HCT116 (cell line): ENCODE measurements at regions not wholly inside any gene's neighbourhood (a gene's known extent, or its start where the extent isn't known, plus 50 kb on each side); places are given as distances from the start of the nearest gene placed in this dataset.

Experiments used
- ATAC-seq: fragments of 200-7000 bp; cut with Tn5 transposase; 2 replicates; pipeline ENCODE4 v1.9.1; 2020; ENCODE audit warnings: mild to moderate bottlenecking, moderate library complexity
- BruUV-seq: library from RNA; stranded (reverse); fragments of 400-500 nt; replicated peaks from 2 replicates; lab custom pipeline; 2021; lab: Mats Ljungman, UMichigan
- CTCF ChIA-PET: fragments of 300-600 bp; sonication (Branson Sonifier 250); formaldehyde crosslinking; loops from one replicate; lab custom pipeline; 2021; ENCODE audit warnings: antibody characterized with exemption; lab: Charles Lee
- POLR2A ChIA-PET: fragments of 300-600, 350-600 bp; sonication (Branson Sonifier 250); formaldehyde crosslinking; loops from one replicate; lab custom pipeline; 2021; ENCODE audit warnings: antibody characterized with exemption; lab: Charles Lee
- RAD21 ChIA-PET, 2 experiments: fragments of 300-600 bp; sonication (Branson Sonifier 250); formaldehyde crosslinking; loops; one replicate each; lab custom pipeline; 2023; ENCODE audit warnings: low total read pairs in 2 of 2; ENCODE audit not compliant: uncharacterized antibody in 2 of 2, unreplicated experiment in 2 of 2, low non-redundant PET in 1 of 2; lab: Charles Lee
- DNase-seq: peaks from one replicate; pipeline ENCODE4 v3.0.0-alpha.2; 2010; ENCODE audit warnings: low read depth, low spot score
- H2AFZ ChIP-seq: fragments of 200-600 bp; shearing (Covaris generic), sonication (generic); 2 replicates; pipeline ENCODE4 v1.6.1; 2017; ENCODE audit warnings: low read depth, mixed run types, mixed read lengths, antibody characterized with exemption, low read length; ENCODE audit not compliant: poor library complexity, severe bottlenecking
- H3K27ac ChIP-seq: 2 replicates; pipeline ENCODE4 v1.5.1; 2012; ENCODE audit warnings: low read depth, low read length
- H3K27me3 ChIP-seq: fragments of 200-600 bp; sonication (generic); 2 replicates; pipeline ENCODE4 v1.6.1; 2016; ENCODE audit warnings: mixed run types, low read length, mixed read lengths; ENCODE audit not compliant: insufficient read depth
- H3K36me3 ChIP-seq, 2 experiments: fragments of 200-500 bp in 1 of 2; fragments of 200-600 bp in 1 of 2; sonication (Bioruptor generic) in 1 of 2; sonication (generic) in 1 of 2; 2 replicates each; pipeline versions ENCODE4 v1.5.1 to v1.6.1; 2014 to 2016; ENCODE audit warnings: low read length in 2 of 2, inconsistent platforms in 1 of 2, mixed read lengths in 1 of 2, mixed run types in 1 of 2; ENCODE audit not compliant: insufficient read depth in 2 of 2, control insufficient read depth in 1 of 2
- H3K4me1 ChIP-seq, 2 experiments: fragments of 200-600 bp in 1 of 2; sonication (generic) in 1 of 2; 2 replicates each; pipeline versions ENCODE4 v1.5.1 to v1.6.1; 2012 to 2017; ENCODE audit warnings: low read length in 2 of 2, inconsistent platforms in 1 of 2, mild to moderate bottlenecking in 1 of 2, mixed read lengths in 1 of 2, mixed run types in 1 of 2, moderate library complexity in 1 of 2; ENCODE audit not compliant: insufficient read depth in 2 of 2, control insufficient read depth in 1 of 2
- H3K4me2 ChIP-seq: fragments of 200-600 bp; sonication (generic); 2 replicates; pipeline ENCODE4 v1.6.1; 2017; ENCODE audit warnings: mixed run types, low read length, mixed read lengths
- H3K4me3 ChIP-seq, 2 experiments: fragments of 200-600 bp in 1 of 2; sonication (generic) in 1 of 2; replicated peaks in 1 of 2; 2 replicates each; pipeline ENCODE4 v1.5.1; 2011 to 2016; ENCODE audit warnings: low read length in 2 of 2, control low read depth in 1 of 2, low read depth in 1 of 2, mild to moderate bottlenecking in 1 of 2, mixed read lengths in 1 of 2, mixed run types in 1 of 2
- H3K79me2 ChIP-seq: fragments of 200-600 bp; sonication (generic); 2 replicates; pipeline ENCODE4 v1.6.1; 2017; ENCODE audit warnings: mild to moderate bottlenecking, mixed run types, low read length, moderate library complexity, mixed read lengths; ENCODE audit not compliant: insufficient read depth
- H3K9ac ChIP-seq: fragments of 200-600 bp; sonication (generic); 2 replicates; pipeline ENCODE4 v1.6.1; 2016; ENCODE audit warnings: low read length, mixed read lengths
- H3K9me2 ChIP-seq: fragments of 200-600 bp; sonication (generic), shearing (Covaris generic); 2 replicates; pipeline ENCODE4 v1.6.1; 2017; ENCODE audit warnings: mixed run types, mild to moderate bottlenecking, moderate library complexity; ENCODE audit not compliant: insufficient read depth
- H3K9me3 ChIP-seq, 2 experiments: fragments of 200-500 bp in 1 of 2; fragments of 200-600 bp in 1 of 2; sonication (Bioruptor generic) in 1 of 2; sonication (generic) in 1 of 2; 2 replicates each; pipeline ENCODE4 v1.6.1; 2014 to 2017; ENCODE audit warnings: low read length in 2 of 2, mixed read lengths in 2 of 2, inconsistent platforms in 1 of 2, low read depth in 1 of 2, mild to moderate bottlenecking in 1 of 2, mixed run types in 1 of 2, moderate library complexity in 1 of 2; ENCODE audit not compliant: control insufficient read depth in 1 of 2, insufficient read depth in 1 of 2
- H4K20me1 ChIP-seq: fragments of 200-600 bp; sonication (generic), shearing (Covaris generic); 2 replicates; pipeline ENCODE4 v1.6.1; 2017; ENCODE audit warnings: mixed run types, mild to moderate bottlenecking, moderate library complexity; ENCODE audit not compliant: insufficient read depth
- CBX3 ChIP-seq: IDR thresholded peaks from 2 replicates; pipeline ENCODE4 v1.6.1; 2012; ENCODE audit warnings: low read depth
- CEBPB ChIP-seq: IDR thresholded peaks from 2 replicates; pipeline ENCODE4 v1.6.1; 2012; ENCODE audit warnings: low read depth
- EGR1 ChIP-seq: IDR thresholded peaks from 2 replicates; pipeline ENCODE4 v1.6.1; 2012; ENCODE audit warnings: low read depth
- ELF1 ChIP-seq: IDR thresholded peaks from 2 replicates; pipeline ENCODE4 v1.6.1; 2012; ENCODE audit warnings: low read depth, borderline replicate concordance
- EZH2 ChIP-seq: fragments of 200-600 bp; sonication (generic); IDR thresholded peaks from 2 replicates; pipeline ENCODE4 v1.6.1; 2017; ENCODE audit warnings: antibody characterized with exemption, mixed run types
- FOSL1 ChIP-seq: IDR thresholded peaks from 2 replicates; pipeline ENCODE4 v1.6.1; 2012; ENCODE audit warnings: low read depth
- JUND ChIP-seq: IDR thresholded peaks from 2 replicates; pipeline ENCODE4 v1.6.1; 2012
- POLR2A ChIP-seq: IDR thresholded peaks from 2 replicates; pipeline ENCODE4 v1.7.0; 2011; ENCODE audit warnings: borderline replicate concordance; ENCODE audit not compliant: insufficient read depth, insufficient read length; ENCODE audit errors: extremely low read depth
- POLR2AphosphoS5 ChIP-seq: IDR thresholded peaks from 2 replicates; pipeline ENCODE4 v1.6.1; 2011; ENCODE audit warnings: mild to moderate bottlenecking, low read depth, low read length, moderate library complexity
- RAD21 ChIP-seq: IDR thresholded peaks from 2 replicates; pipeline ENCODE4 v1.6.1; 2012; ENCODE audit warnings: low read depth, mild to moderate bottlenecking
- SP1 ChIP-seq: IDR thresholded peaks from 2 replicates; pipeline ENCODE4 v1.6.1; 2012; ENCODE audit warnings: low read depth
- SRF ChIP-seq: IDR thresholded peaks from 2 replicates; pipeline ENCODE4 v1.6.1; 2012; ENCODE audit warnings: low read depth
- YY1 ChIP-seq: IDR thresholded peaks from 2 replicates; pipeline ENCODE4 v1.6.1; 2011; ENCODE audit warnings: low read length, low read depth, moderate library complexity, mild to moderate bottlenecking; ENCODE audit not compliant: insufficient replicate concordance; ENCODE audit errors: extremely low read depth
- ZFX ChIP-seq: fragments of 450-650 bp; IDR thresholded peaks from 2 replicates; pipeline ENCODE4 v1.6.1; 2017
- ZNF274 ChIP-seq: fragments of 200-500 bp; sonication (Bioruptor generic); IDR thresholded peaks from 2 replicates; pipeline ENCODE4 v1.6.1; 2014; ENCODE audit warnings: mild to moderate bottlenecking, low read depth, low read length, inconsistent platforms
- intact Hi-C: fragments of 100-400 bp; cut with micrococcal nuclease; formaldehyde crosslinking; loops from 2 replicates; pipeline ENCODE4 v1.10.0; 2022
- TF ChIP-seq, protein P1 (sequence below): IDR thresholded peaks from 2 replicates; pipeline ENCODE4 v1.6.1; 2012
- TF ChIP-seq, protein P2 (sequence below): IDR thresholded peaks from 2 replicates; pipeline ENCODE4 v1.6.1; 2012
- TF ChIP-seq, protein P3 (sequence below): IDR thresholded peaks from 2 replicates; pipeline ENCODE4 v1.6.1; 2012; ENCODE audit warnings: low read depth

DNA sequence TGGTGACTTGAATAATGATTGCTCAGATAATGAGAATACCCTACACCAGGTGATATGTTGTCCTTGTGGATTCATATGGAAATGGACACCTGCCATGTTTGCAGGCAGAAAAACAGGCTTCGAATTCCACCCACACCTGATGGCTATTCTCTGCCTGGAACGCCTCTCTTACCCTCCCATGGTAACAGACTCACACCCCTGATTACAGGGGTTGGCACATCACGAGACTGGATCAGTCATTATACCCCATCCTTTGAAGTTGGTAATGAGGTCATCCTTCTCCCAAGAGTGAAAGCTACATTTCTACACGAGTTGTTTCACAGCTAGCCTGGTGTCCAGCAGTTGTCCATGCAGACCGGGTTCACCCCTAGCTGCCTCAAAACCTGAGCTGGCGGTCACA lies 71.4 kb upstream of the MBOAT2 start:
- Histone ChIP-seq H3K9me3 (no peaks in the 10 kb centered on the region), H2AFZ (no peak overlapping the region), H3K4me3 (no peak overlapping the region), H3K4me2 (no peak overlapping the region), H3K9ac (no peak overlapping the region), H3K27ac (no peak overlapping the region), H3K4me1 (peaks cover 0 to 36% of the 10 kb centered on the region in 2 experiments; a peak in 3 of 4 replicates), H3K36me3 (no peaks in the 10 kb centered on the region), H3K27me3 (no peaks in the 10 kb centered on the region), H4K20me1 (no peaks in the 10 kb centered on the region), H3K79me2 (no peaks in the 10 kb centered on the region), H3K9me2 (no peaks in the 10 kb centered on the region)
- RAD21 ChIA-PET, result no interaction called here
- no TSS peak for BruUV-seq
- ATAC-seq (no peak), DNase-seq (no peak)
- TF ChIP-seq SP1 (no peak), YY1 (no peak), CBX3 (no peak), EZH2 (no peak), ZNF274 (no peak), JUND (no peak)
- TF ChIP-seq, protein P1, sequence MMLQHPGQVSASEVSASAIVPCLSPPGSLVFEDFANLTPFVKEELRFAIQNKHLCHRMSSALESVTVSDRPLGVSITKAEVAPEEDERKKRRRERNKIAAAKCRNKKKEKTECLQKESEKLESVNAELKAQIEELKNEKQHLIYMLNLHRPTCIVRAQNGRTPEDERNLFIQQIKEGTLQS, result no peak
- TF ChIP-seq, protein P2, sequence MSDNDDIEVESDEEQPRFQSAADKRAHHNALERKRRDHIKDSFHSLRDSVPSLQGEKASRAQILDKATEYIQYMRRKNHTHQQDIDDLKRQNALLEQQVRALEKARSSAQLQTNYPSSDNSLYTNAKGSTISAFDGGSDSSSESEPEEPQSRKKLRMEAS, result no peak
- intact Hi-C loops, result no loop called here
- POLR2A ChIA-PET, result no interaction called here
- CTCF ChIA-PET, result no interaction called here

DNA sequence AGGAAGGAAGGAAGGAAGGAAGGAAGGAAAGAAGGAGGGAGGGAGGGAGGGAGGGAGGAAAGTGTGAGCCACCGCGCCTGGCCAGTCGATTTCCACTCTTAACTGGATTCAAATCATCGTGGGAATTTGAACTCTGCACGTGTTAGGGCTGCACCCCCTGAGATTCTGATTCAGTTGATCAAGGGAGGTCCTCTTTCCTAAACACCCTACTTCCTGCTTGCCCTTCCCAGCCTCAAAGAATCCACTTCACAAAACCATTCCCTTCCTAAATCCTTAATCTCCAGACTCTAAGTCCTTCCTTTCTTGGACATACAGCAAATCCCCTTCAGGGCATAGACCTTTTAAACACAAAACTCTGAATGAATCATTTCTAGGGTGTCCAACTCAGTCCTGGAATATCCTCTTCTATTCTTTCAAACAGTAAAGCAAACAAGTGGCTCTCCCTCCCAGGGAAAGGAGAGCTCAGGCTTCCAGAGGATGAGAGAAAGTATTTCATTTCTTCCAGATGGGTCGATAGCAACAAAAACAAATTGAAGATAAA lies 68.2 kb upstream of the MBOAT2 start:
- Histone ChIP-seq H3K9me3 (no peaks in the 10 kb centered on the region), H3K4me2 (peak overlapping the region; percentile 61), H2AFZ (no peak overlapping the region), H3K36me3 (no peaks in the 10 kb centered on the region), H3K4me3 (no peak overlapping the region), H3K79me2 (no peaks in the 10 kb centered on the region), H3K9me2 (no peaks in the 10 kb centered on the region), H3K27ac (peak overlapping the region; percentile 20; the same call in 1 of the 2 replicates), H3K9ac (peak overlapping the region; percentile 51), H4K20me1 (no peaks in the 10 kb centered on the region), H3K27me3 (no peaks in the 10 kb centered on the region), H3K4me1 (peaks cover 0 to 41% of the 10 kb centered on the region in 2 experiments; a peak in 3 of 4 replicates)
- BruUV-seq, result no TSS peak
- no peak for DNase-seq
- ChIA-PET POLR2A (interaction anchor here (0.6 to 1.8 kb wide), 3 partner anchors 13 to 277 kb away, joined by 3 to 6 read pairs (median 4); no protein-coding TSS in a partner anchor), CTCF (interaction anchor here (1.0 kb wide), 1 partner anchor 198 kb away, joined by 3 read pairs; no protein-coding TSS in a partner anchor), RAD21 (interaction anchor here in 1 of 2 experiments (0.6 kb wide), 1 partner anchor 14 kb away, joined by 3 read pairs; no protein-coding TSS in a partner anchor)
- ATAC-seq, result no peak
- intact Hi-C loops, result no loop called here
- TF ChIP-seq EGR1 (no peak), ZNF274 (no peak), CEBPB (no peak), FOSL1 (no peak), RAD21 (no peak), JUND (no peak), YY1 (no peak), ZFX (no peak), SP1 (no peak), SRF (no peak), EZH2 (no peak), POLR2AphosphoS5 (no peak), POLR2A (no peak), ELF1 (no peak)
- TF ChIP-seq, protein P3, sequence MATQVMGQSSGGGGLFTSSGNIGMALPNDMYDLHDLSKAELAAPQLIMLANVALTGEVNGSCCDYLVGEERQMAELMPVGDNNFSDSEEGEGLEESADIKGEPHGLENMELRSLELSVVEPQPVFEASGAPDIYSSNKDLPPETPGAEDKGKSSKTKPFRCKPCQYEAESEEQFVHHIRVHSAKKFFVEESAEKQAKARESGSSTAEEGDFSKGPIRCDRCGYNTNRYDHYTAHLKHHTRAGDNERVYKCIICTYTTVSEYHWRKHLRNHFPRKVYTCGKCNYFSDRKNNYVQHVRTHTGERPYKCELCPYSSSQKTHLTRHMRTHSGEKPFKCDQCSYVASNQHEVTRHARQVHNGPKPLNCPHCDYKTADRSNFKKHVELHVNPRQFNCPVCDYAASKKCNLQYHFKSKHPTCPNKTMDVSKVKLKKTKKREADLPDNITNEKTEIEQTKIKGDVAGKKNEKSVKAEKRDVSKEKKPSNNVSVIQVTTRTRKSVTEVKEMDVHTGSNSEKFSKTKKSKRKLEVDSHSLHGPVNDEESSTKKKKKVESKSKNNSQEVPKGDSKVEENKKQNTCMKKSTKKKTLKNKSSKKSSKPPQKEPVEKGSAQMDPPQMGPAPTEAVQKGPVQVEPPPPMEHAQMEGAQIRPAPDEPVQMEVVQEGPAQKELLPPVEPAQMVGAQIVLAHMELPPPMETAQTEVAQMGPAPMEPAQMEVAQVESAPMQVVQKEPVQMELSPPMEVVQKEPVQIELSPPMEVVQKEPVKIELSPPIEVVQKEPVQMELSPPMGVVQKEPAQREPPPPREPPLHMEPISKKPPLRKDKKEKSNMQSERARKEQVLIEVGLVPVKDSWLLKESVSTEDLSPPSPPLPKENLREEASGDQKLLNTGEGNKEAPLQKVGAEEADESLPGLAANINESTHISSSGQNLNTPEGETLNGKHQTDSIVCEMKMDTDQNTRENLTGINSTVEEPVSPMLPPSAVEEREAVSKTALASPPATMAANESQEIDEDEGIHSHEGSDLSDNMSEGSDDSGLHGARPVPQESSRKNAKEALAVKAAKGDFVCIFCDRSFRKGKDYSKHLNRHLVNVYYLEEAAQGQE, result no peak
